ENCODE measurements at regions not wholly inside any gene's neighbourhood (a gene's known extent, or its start where the extent isn't known, plus 50 kb on each side); places are given as distances from the start of the nearest gene placed in this dataset.
"Not testable (repeated sequence)": the region's sequence is repeated elsewhere in the genome, so short reads cannot be mapped to it uniquely, and the experiment has no call there.

- peak in 1 of 2 donors; percentile 76 for DNase-seq (ENCODE audit: low spot score in 2 of 2)
- 96% methylated on average over 20 to 38 of the region's 40 CpGs for WGBS, 2 donors
- intact Hi-C loops (cut with DNase I; ENCODE audit: low total_unique reads), result no loop called here
- no peak overlapping the region for H3K4me3 ChIP-seq (ENCODE audit: low read depth, poor library complexity, severe bottlenecking)
- TF ChIP-seq CTCF (IDR thresholded peaks at IDR 0.05) (no peak), POLR2A (IDR thresholded peaks at IDR 0.05) (no peak)
Observed at GRCh38 chr2:163909411-163910080, 173.7 kb upstream of the FIGN start.

GRCh38 chr2:163906410-163906809 is 170.6 kb upstream of the FIGN start:
- TF ChIP-seq CTCF (IDR thresholded peaks at IDR 0.05) (no peak), POLR2A (IDR thresholded peaks at IDR 0.05) (no peak)
- intact Hi-C loops (cut with DNase I; ENCODE audit: low total_unique reads), result no loop called here
- no peak overlapping the region for H3K4me3 ChIP-seq (ENCODE audit: low read depth, poor library complexity, severe bottlenecking)
- no peak for DNase-seq (ENCODE audit: low spot score in 2 of 2)
- 43 to 63% methylated on average over 1 of the region's 1 CpG for WGBS, 2 donors

GRCh38 chr2:163897799-163898198 is 162.0 kb upstream of the FIGN start:
- WGBS, 2 donors, result 81 to 95% methylated on average over 2 of the region's 2 CpGs
- intact Hi-C loops (cut with DNase I; ENCODE audit: low total_unique reads), result no loop called here

GRCh38 chr2:163893444-163893843 is 157.6 kb upstream of the FIGN start:
- intact Hi-C loops (cut with DNase I; ENCODE audit: low total_unique reads); H3K4me3 ChIP-seq (ENCODE audit: low read depth, poor library complexity, severe bottlenecking); DNase-seq (ENCODE audit: low spot score in 2 of 2): not testable (repeated sequence)
- 2 to 3% methylated on average over 1 of the region's 1 CpG for WGBS, 2 donors

More at GRCh38 chr2:163897799-163898198, 162.0 kb upstream of the FIGN start:
- TF ChIP-seq CTCF (IDR thresholded peaks at IDR 0.05) (no peak), POLR2A (IDR thresholded peaks at IDR 0.05) (no peak)
- peak in 1 of 2 donors; percentile 65 for DNase-seq (ENCODE audit: low spot score in 2 of 2)
- no peak overlapping the region for H3K4me3 ChIP-seq (ENCODE audit: low read depth, poor library complexity, severe bottlenecking)

- no peak overlapping the region for H3K4me3 ChIP-seq (ENCODE audit: low read depth, poor library complexity, severe bottlenecking)
- 80 to 84% methylated on average over 4 of the region's 4 CpGs for WGBS, 2 donors
- intact Hi-C loops (cut with DNase I; ENCODE audit: low total_unique reads), result no loop called here
- DNase-seq (ENCODE audit: low spot score in 2 of 2), result no peak
- TF ChIP-seq POLR2A (IDR thresholded peaks at IDR 0.05), result no peak
- TF ChIP-seq CTCF (IDR thresholded peaks at IDR 0.05), result no peak
Observed at GRCh38 chr2:163888591-163888990, 152.8 kb upstream of the FIGN start.

- TF ChIP-seq CTCF (IDR thresholded peaks at IDR 0.05) (no peak), POLR2A (IDR thresholded peaks at IDR 0.05) (no peak)
- H3K4me3 ChIP-seq (ENCODE audit: low read depth, poor library complexity, severe bottlenecking), result no peak overlapping the region
- intact Hi-C loops (cut with DNase I; ENCODE audit: low total_unique reads), result no loop called here
- no peak for DNase-seq (ENCODE audit: low spot score in 2 of 2)
Observed at GRCh38 chr2:163887182-163887581, 151.4 kb upstream of the FIGN start.

All from lower leg skin (tissue), 4 donors.